HepG2 (cell line): ENCODE measurements at regions not wholly inside any gene's neighbourhood (a gene's known extent, or its start where the extent isn't known, plus 50 kb on each side); places are given as distances from the start of the nearest gene placed in this dataset.

Experiments
- CTCF ChIP-seq: sonication (generic); formaldehyde crosslinking; IDR thresholded peaks from 2 replicates; pipeline ENCODE4 v1.5.0; 2020; ENCODE audit warnings: mild to moderate bottlenecking, missing genetic modification reagents, moderate library complexity
- DPF2 ChIP-seq: sonication (generic); formaldehyde crosslinking; IDR thresholded peaks from 2 replicates; pipeline ENCODE4 v1.4.0; 2020; ENCODE audit warnings: mild to moderate bottlenecking, low read depth, missing genetic modification reagents, borderline replicate concordance
- EZH2 ChIP-seq: conservative IDR thresholded peaks from 2 replicates; pipeline ENCODE4 v1.6.1; 2012; ENCODE audit warnings: mild to moderate bottlenecking, low read depth, low read length, moderate library complexity
- NFE2L2 ChIP-seq: fragments of 150-350 bp; IDR thresholded peaks from 2 replicates; pipeline ENCODE4 v1.6.1; 2014; ENCODE audit warnings: low read length
- REST ChIP-seq, 2 experiments: IDR thresholded peaks; 2 replicates each; pipeline ENCODE4 v1.6.1; 2011 to 2012; ENCODE audit warnings: low read length in 2 of 2, borderline replicate concordance in 1 of 2, low read depth in 1 of 2, mild to moderate bottlenecking in 1 of 2, moderate library complexity in 1 of 2
- ZFP1 ChIP-seq: IDR thresholded peaks from 2 replicates; pipeline ENCODE4 v1.6.1; 2016
- ZHX2 ChIP-seq, 2 experiments: sonication (generic) in 1 of 2; formaldehyde crosslinking in 1 of 2; IDR thresholded peaks; 2 replicates each; pipeline versions ENCODE4 v1.6.1 to v1.9.0; 2014 to 2022; ENCODE audit warnings: antibody characterized with exemption in 1 of 2, borderline replicate concordance in 1 of 2, inconsistent platforms in 1 of 2, low read depth in 1 of 2, missing genetic modification reagents in 1 of 2
- ZMAT5 ChIP-seq: sonication (generic); formaldehyde crosslinking; IDR thresholded peaks from 2 replicates; pipeline ENCODE4 v1.5.0; 2020; ENCODE audit warnings: mild to moderate bottlenecking, low read depth, missing genetic modification reagents, borderline replicate concordance

- TF ChIP-seq EZH2, result no peak
- no peak for TF ChIP-seq CTCF
- TF ChIP-seq NFE2L2, result no peak
- TF ChIP-seq REST (IDR thresholded peaks at IDR 0.05; ENCODE audit: borderline replicate concordance in 1 of 2, low read depth in 1 of 2, low read length in 2 of 2), result no peak
- TF ChIP-seq ZFP1 (CRISPR knock-in tag), result no peak
- TF ChIP-seq ZHX2 (IDR thresholded peaks at IDR 0.05; ENCODE audit: low read depth), result no peak
- TF ChIP-seq ZHX2 (CRISPR knock-in tag; IDR thresholded peaks at IDR 0.05; ENCODE audit: borderline replicate concordance), result no peak
- no peak for TF ChIP-seq ZMAT5 (CRISPR knock-in tag)
- no peak for TF ChIP-seq DPF2 (CRISPR knock-in tag)
Observed at GRCh38 chr1:195306281-195306680, 1302.0 kb downstream of the KCNT2 start.
